ENCODE measurements at regions not wholly inside any gene's neighbourhood (a gene's known extent, or its start where the extent isn't known, plus 50 kb on each side); places are given as distances from the start of the nearest gene placed in this dataset.

DNA sequence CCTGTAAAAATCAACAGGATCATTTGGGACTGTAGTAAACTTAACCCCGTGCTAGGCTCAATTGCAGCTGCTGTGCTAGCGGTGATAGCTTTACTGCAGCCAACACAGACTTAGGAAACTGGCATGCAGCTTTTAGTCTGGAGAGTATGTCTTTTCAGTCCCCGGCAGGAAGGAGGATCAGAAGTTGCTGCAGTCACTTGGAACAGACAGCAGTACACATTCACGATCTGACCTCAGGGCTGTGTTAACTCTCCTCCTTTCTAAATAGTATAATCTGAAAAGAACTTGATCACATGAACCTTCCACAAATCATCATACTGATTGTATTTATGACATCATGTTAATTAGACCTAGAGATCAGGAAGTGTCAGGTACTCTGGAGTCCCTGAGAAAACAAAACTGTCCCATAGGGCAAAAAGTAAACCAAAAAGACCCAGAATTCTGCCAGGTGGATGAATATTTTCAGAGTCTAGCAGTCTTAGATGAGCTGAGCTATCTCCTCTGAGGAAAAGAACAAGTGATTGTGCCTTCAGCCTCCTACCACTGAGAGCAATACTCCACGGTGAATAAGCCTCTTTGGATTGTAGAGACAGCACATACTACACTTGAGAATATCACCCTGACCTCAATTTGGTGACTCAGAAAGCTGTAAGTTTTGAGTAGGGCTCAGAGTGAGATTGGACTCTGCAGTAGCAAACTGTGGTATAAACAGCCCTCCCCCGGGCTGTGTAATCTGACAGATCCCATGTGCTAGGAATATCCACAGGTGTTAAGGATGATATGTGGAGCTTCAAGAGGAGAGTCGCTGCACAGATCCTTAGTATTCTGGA is 181.0 kb upstream of the GPR12 start:
- H3K4me3 ChIP-seq, result no peak overlapping the region
- intact Hi-C loops (cut with DNase I), result no loop called here
- H3K27ac ChIP-seq, result no peak overlapping the region
- TF ChIP-seq, protein P1, sequence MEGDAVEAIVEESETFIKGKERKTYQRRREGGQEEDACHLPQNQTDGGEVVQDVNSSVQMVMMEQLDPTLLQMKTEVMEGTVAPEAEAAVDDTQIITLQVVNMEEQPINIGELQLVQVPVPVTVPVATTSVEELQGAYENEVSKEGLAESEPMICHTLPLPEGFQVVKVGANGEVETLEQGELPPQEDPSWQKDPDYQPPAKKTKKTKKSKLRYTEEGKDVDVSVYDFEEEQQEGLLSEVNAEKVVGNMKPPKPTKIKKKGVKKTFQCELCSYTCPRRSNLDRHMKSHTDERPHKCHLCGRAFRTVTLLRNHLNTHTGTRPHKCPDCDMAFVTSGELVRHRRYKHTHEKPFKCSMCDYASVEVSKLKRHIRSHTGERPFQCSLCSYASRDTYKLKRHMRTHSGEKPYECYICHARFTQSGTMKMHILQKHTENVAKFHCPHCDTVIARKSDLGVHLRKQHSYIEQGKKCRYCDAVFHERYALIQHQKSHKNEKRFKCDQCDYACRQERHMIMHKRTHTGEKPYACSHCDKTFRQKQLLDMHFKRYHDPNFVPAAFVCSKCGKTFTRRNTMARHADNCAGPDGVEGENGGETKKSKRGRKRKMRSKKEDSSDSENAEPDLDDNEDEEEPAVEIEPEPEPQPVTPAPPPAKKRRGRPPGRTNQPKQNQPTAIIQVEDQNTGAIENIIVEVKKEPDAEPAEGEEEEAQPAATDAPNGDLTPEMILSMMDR (IDR thresholded peaks at IDR 0.05), result no peak
- no peak for TF ChIP-seq POLR2A (IDR thresholded peaks at IDR 0.05)
- DNase-seq, result peak in 2 of 7 donors; percentile 12 to 13
- WGBS, 4 donors, result 52 to 57% (median 56%) methylated on average over 7 of the region's 7 CpGs
- H3K4me1 ChIP-seq (replicated peaks in 1 of 2), result no peaks in the 10 kb centered on the region
- no peaks in the 10 kb centered on the region for H3K9me3 ChIP-seq (replicated peaks in 1 of 3)
- peaks cover 4% of the 10 kb centered on the region for H3K27me3 ChIP-seq
- H3K36me3 ChIP-seq (replicated peaks in 1 of 2), result no peaks in the 10 kb centered on the region

DNA sequence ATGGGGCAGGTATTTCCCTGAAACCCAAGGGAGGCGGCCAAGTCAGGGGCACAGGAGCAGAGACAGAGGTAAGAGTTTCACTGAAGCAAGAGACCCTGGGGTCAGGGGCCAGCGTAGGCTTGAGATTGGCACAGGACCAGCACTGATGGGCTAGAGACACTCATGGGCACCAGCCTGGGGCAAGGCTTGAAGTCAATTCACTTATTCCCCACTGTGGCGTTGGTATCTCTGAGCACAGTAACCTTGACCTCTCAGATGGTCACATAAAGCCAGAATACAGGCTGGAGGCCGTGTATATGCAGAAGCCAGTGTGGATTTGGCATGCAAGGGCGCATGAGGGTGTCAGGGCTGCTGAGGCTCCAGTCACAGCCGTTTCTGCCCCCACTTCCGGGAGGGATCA is 173.5 kb upstream of the GPR12 start:
- WGBS, 4 donors, result 70 to 81% (median 78%) methylated on average over 4 to 7 of the region's 7 CpGs
- no peaks in the 10 kb centered on the region for H3K27me3 ChIP-seq
- peak in 1 of 7 donors; percentile 41 for DNase-seq
- H3K4me3 ChIP-seq, result no peak overlapping the region
- H3K36me3 ChIP-seq (replicated peaks in 1 of 2), result no peaks in the 10 kb centered on the region
- peaks cover 0 to 7% of the 10 kb centered on the region in 2 donors for H3K4me1 ChIP-seq (replicated peaks in 1 of 2)
- no peaks in the 10 kb centered on the region for H3K9me3 ChIP-seq (replicated peaks in 1 of 3)
- no peak overlapping the region for H3K27ac ChIP-seq
- intact Hi-C loops (cut with DNase I), result loop anchor here (5.0 kb wide), 1 partner anchor 227 kb away; no protein-coding TSS in a partner anchor
- TF ChIP-seq, protein P1 (IDR thresholded peaks at IDR 0.05), result no peak
- TF ChIP-seq POLR2A (IDR thresholded peaks at IDR 0.05), result no peak

- Histone ChIP-seq H3K27ac (no peak overlapping the region), H3K4me3 (no peak overlapping the region), H3K27me3 (no peaks in the 10 kb centered on the region), H3K9me3 (replicated peaks in 1 of 3) (no peaks in the 10 kb centered on the region), H3K36me3 (replicated peaks in 1 of 2) (no peaks in the 10 kb centered on the region), H3K4me1 (replicated peaks in 1 of 2) (peaks cover 0 to 7% of the 10 kb centered on the region in 2 donors)
- peak in 1 of 7 donors; percentile 20 for DNase-seq
- intact Hi-C loops (cut with DNase I), result loop anchor here (5.0 kb wide), 1 partner anchor 225 kb away; no protein-coding TSS in a partner anchor
- 70 to 79% (median 75%) methylated on average over 5 of the region's 5 CpGs for WGBS, 4 donors
- TF ChIP-seq POLR2A (IDR thresholded peaks at IDR 0.05), result no peak
- TF ChIP-seq, protein P1 (IDR thresholded peaks at IDR 0.05), result no peak
Observed at GRCh38 chr13:26932465-26932864, 171.9 kb upstream of the GPR12 start.

GRCh38 chr13:26929971-26930730 is 169.6 kb upstream of the GPR12 start:
- H3K27ac ChIP-seq, result no peak overlapping the region
- peak; percentile 47 to 79 (median 67) for DNase-seq
- H3K4me1 ChIP-seq (replicated peaks in 1 of 2), result peaks cover 0 to 7% of the 10 kb centered on the region in 2 donors
- WGBS, 4 donors, result 11 to 20% (median 12%) methylated on average over 14 to 21 of the region's 21 CpGs
- TF ChIP-seq, protein P1 (IDR thresholded peaks at IDR 0.05), result peak; percentile 66 to 98 (median 83)
- no peak for TF ChIP-seq POLR2A (IDR thresholded peaks at IDR 0.05)
- intact Hi-C loops (cut with DNase I), result loop anchor here (5.0 kb wide), 1 partner anchor 223 kb away; no protein-coding TSS in a partner anchor
- H3K36me3 ChIP-seq (replicated peaks in 1 of 2), result no peaks in the 10 kb centered on the region
- H3K27me3 ChIP-seq, result no peaks in the 10 kb centered on the region
- no peak overlapping the region for H3K4me3 ChIP-seq
- no peaks in the 10 kb centered on the region for H3K9me3 ChIP-seq (replicated peaks in 1 of 3)

Data from adrenal gland (tissue), 9 donors.